ENCODE measurements at regions not wholly inside any gene's neighbourhood (a gene's known extent, or its start where the extent isn't known, plus 50 kb on each side); places are given as distances from the start of the nearest gene placed in this dataset.
"Not testable (repeated sequence)": the region's sequence is repeated elsewhere in the genome, so short reads cannot be mapped to it uniquely, and the experiment has no call there.

GRCh38 chr12:46627686-46628085, 198.1 kb downstream of the SLC38A4 start:
- DNase-seq (ENCODE audit: low spot score), result no peak
- FAIRE-seq, result no peak

GRCh38 chr12:46619474-46619873, 206.3 kb downstream of the SLC38A4 start:
- not testable (repeated sequence) for FAIRE-seq

DNA sequence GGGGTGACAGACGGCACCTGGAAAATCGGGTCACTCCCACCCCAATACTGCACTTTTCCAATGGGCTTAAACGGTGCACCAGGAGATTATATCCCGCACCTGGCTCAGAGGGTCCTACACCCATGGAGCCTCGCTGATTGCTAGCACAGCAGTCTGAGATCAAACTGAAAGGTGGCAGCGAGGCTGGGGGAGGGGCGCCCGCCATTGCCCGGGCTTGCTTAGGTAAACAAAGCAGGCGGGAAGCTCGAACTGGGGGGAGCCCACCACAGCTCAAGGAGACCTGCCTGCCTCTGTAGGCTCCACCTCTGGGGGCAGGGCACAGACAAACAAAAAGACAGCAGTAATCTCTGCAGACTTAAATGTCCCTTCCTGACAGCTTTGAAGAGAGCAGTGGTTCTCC, 208.1 kb downstream of the SLC38A4 start:
- DNase-seq (ENCODE audit: low spot score); FAIRE-seq: not testable (repeated sequence)

More at GRCh38 chr12:46619474-46619873, 206.3 kb downstream of the SLC38A4 start:
- DNase-seq (ENCODE audit: low spot score), result not testable (repeated sequence)

GRCh38 chr12:46617167-46617566, 208.6 kb downstream of the SLC38A4 start:
- DNase-seq (ENCODE audit: low spot score) (no peak), FAIRE-seq (no peak)

GRCh38 chr12:46610754-46611153, 215.0 kb downstream of the SLC38A4 start:
- no peak for FAIRE-seq
- no peak for DNase-seq (ENCODE audit: low spot score)

DNA sequence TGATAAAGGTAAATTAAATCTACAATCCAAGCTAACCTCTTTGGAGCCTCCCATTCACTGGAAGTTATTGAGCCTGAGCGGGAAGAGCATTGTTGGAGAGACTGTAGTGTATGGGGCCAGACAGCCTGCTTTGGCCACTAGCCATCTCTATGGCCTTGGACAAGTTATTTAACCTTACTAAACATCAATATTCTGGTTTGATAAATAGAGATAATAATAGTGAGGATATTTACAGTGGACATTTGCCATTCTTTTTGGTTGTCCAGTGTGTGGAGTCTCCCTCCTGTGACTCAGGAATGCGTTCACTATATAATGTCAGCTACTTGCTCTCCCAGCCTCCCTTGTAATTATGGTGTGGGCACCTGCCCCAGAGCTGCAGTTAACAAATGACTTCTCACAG, 216.1 kb downstream of the SLC38A4 start:
- DNase-seq (ENCODE audit: low spot score) (no peak), FAIRE-seq (no peak)

- DNase-seq (ENCODE audit: low spot score), result no peak
- no peak for FAIRE-seq
Observed at GRCh38 chr12:46609273-46609623, 216.5 kb downstream of the SLC38A4 start.

DNA sequence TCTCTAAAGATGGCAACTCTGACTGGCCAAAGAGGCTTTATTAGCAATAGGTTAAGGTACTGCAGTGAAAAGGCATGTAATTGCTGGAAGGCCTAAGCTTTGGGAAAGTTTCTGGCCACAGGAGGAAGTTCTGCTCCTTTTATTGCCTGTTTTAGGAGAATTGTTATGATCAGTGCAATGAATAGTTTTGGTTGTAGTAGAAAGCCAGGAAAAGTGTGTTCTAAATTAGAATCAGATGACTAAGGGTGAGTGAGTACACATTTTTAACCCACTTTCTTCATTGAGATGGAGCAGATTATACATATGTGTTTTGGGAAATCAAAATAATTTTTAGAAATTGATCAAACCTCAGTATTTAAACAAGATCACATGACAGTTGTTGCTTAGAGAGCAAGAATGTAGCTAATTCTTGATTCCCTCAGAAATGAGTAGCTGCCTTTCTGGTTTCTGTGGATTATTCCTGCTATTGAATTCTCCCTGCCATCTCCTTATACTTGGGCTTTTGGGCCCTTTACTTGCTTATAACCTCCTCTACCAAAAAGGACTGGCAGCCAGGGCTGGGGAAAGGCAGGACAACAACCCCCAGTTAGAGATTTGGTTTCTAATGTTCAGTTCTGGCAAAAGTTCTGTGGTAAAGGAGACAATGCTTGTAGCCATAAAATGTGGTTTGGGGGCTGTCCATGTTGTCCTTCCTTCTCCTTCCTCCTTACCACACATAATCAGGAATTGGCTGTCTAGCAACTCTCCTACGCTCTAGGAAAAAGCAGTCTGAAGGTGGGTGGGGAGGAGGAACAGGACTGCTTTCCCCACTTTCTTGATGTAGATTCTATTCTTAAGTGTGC, 217.1 kb downstream of the SLC38A4 start:
- FAIRE-seq (no peak), DNase-seq (ENCODE audit: low spot score) (no peak)

GRCh38 chr12:46604684-46605083, 221.1 kb downstream of the SLC38A4 start:
- DNase-seq (ENCODE audit: low spot score), result no peak

DNA sequence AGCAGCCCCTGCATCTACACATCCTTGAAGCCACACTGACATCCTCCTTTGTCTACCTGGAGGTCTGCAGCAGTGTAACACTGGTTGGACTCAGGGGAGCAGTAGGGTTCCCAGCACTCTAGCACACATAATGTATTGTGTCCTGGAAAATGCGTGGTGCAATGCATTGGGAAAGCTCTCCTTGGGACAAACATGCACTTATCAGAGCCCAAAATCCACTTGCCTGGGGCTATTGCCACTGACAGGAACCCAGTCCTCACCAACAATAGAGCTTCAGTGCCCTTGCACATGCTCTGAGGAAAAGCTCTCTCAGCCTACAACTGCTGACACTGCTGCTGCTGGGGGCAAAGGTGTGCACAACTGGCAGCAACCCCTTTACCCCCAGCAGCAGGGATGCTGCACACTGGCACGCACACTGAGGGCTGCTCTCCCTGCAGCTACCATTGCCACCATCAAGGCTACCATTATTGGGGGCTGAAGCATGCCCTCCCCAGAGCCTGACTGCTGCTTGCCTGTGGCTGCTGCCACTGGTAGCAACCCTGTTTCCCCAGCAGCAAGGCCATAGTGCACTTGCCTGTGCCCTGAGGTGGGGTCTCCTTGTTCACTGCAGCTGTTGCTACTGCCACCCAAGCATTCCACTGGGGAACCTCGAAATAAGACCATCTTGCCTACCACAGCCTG, 221.9 kb downstream of the SLC38A4 start:
- DNase-seq (ENCODE audit: low spot score), result no peak
- no peak for FAIRE-seq

More at GRCh38 chr12:46604684-46605083, 221.1 kb downstream of the SLC38A4 start:
- no peak for FAIRE-seq

GRCh38 chr12:46602474-46602873, 223.3 kb downstream of the SLC38A4 start:
- DNase-seq (ENCODE audit: low spot score) (no peak), FAIRE-seq (no peak)

GRCh38 chr12:46590991-46591703, 218.6 kb upstream of the SLC38A2 start:
- no peak for DNase-seq (ENCODE audit: low spot score)
- FAIRE-seq, result no peak

GRCh38 chr12:46585854-46586621, 213.5 kb upstream of the SLC38A2 start:
- no peak for DNase-seq (ENCODE audit: low spot score)
- FAIRE-seq, result no peak

DNA sequence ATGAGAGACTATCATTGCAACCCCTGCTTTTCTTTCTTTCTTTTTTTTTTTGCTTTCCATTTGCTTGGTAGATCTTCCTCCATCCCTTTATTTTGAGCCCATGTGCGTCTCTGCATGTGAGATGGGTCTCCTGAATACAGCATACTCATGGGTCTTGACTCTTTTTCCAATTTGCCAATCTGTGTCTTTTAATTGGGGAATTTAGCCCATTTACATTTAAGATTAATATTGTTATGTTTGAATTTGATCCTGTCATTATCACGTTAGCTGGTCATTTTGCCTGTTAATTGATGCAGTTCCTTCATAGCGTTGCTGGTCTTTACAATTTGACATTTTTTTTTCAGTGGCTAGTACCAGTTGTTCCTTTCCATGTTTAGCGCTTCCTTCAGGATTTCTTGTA, 211.5 kb upstream of the SLC38A2 start:
- not testable (repeated sequence) for FAIRE-seq; DNase-seq (ENCODE audit: low spot score)

- not testable (repeated sequence) for FAIRE-seq; DNase-seq (ENCODE audit: low spot score)
Observed at GRCh38 chr12:46581990-46582389, 209.4 kb upstream of the SLC38A2 start.

DNA sequence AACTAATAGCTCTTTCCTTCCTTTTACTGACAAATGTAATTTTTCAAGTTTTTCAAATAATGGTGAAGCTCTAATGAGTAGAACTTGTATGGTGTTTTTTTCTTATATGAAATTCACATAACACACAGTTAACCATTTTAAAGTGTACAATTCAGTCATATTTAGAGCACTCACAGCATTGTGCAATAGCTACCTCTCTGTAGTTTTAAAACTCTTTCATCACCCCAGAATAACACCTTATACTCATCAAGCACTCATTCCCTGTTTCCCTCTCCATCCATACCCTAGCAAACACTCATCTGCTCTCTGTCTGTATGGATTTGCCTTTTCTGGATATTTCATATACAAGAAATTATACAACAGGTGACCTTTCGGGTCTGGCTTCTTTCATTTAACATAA, 207.9 kb upstream of the SLC38A2 start:
- DNase-seq (ENCODE audit: low spot score) (no peak), FAIRE-seq (no peak)

DNA sequence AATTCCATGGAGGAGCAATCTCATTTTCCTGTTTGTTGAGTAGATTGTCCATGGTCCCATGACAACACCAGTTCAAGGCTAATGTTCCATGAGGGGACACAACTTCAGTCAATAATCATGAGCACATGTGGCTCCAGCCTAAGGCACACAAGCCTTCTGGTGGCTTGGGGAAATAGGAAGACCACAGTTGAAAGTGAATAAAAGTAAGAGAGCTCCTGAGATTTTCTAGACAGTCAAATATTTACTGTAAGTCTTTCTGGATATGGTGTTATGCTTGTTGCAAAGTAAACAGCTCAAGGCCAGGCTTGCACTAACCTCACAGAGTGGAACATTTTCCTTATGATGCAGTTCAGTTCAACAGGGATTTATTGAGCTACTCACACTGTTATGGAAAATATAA, 206.9 kb upstream of the SLC38A2 start:
- DNase-seq (ENCODE audit: low spot score), result no peak
- FAIRE-seq, result no peak

GRCh38 chr12:46578190-46578982, 205.8 kb upstream of the SLC38A2 start:
- no peak for DNase-seq (ENCODE audit: low spot score)
- FAIRE-seq, result no peak

DNA sequence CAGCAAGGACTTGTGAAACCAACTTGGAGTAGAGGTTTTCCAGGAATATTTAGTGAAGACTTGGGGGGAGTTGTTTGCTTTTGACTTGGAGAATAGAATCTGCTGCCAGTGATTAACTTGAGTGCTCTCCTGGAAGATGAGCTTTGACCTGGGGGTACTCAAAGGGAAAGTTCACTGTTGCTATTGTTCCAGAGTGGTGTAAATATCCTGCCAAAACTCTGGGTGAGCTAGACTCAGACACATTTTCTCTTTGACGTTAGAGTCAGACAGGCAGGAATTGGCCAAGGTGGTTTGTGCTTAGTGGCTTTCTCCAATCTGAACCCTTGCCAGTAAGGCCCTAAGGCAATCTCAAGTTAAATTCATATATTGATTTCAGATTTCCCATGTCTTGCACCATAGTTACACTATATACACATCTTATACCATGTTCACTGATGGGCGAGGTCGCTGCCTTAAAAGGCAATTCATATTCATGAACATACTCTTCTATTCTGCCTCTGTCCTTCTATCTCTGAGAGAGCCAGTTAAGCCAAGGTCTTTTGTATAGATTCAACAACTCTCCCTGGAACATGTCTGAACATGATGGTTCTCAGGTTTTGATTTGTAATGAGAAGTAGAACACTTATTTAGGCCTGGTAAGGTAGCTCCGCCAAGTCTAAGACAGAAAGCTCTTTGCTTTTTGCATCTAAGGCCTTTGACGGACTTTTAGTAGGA, 204.6 kb upstream of the SLC38A2 start:
- FAIRE-seq (no peak), DNase-seq (ENCODE audit: low spot score) (no peak)

GRCh38 chr12:46574847-46575246, 202.3 kb upstream of the SLC38A2 start:
- no peak for FAIRE-seq

More at GRCh38 chr12:46574847-46575246, 202.3 kb upstream of the SLC38A2 start:
- no peak for DNase-seq (ENCODE audit: low spot score)

Measured in urothelium cell line (cell line).